Endothelial cell of umbilical vein (primary cell): ENCODE measurements at regions not wholly inside any gene's neighbourhood (a gene's known extent, or its start where the extent isn't known, plus 50 kb on each side); places are given as distances from the start of the nearest gene placed in this dataset.

Source experiments
- BruUV-seq: library from RNA; stranded (reverse); fragments of 400-500 nt; replicated peaks from 2 replicates; lab custom pipeline; 2021; lab: Mats Ljungman, UMichigan
- CTCF ChIA-PET: fragments of 300-600, 350-600 bp; sonication (Branson Sonifier 250); formaldehyde crosslinking; loops from one replicate; lab custom pipeline; 2021; ENCODE audit warnings: antibody characterized with exemption, inconsistent platforms; lab: Charles Lee
- POLR2A ChIA-PET: fragments of 300-600, 350-600 bp; sonication (Branson Sonifier 250); formaldehyde crosslinking; loops from one replicate; lab custom pipeline; 2021; ENCODE audit warnings: antibody characterized with exemption, inconsistent platforms; lab: Charles Lee
- DNase-seq: peaks from one replicate; pipeline ENCODE4 v3.0.0-alpha.2; 2011; ENCODE audit warnings: low read depth, low spot score
- FAIRE-seq: peaks from 2 replicates; lab custom pipeline; 2011; peaks lifted over from hg19 to GRCh38; lab: Jason Lieb, UNC
- H2AFZ ChIP-seq: 2 replicates; pipeline ENCODE4 v1.6.0; 2012; ENCODE audit warnings: low read depth, low read length, control low read depth, inconsistent platforms
- H3K27ac ChIP-seq: 2 replicates; pipeline ENCODE4 v1.5.1; 2011; ENCODE audit warnings: low read depth, mild to moderate bottlenecking, control low read depth, low read length, moderate library complexity; ENCODE audit not compliant: insufficient read depth
- H3K27me3 ChIP-seq, 2 experiments: 2 replicates each; pipeline versions ENCODE4 v1.6.0 to v1.6.1; 2011; ENCODE audit warnings: low read length in 2 of 2, mixed read lengths in 1 of 2; ENCODE audit not compliant: control insufficient read depth in 2 of 2, insufficient read depth in 2 of 2
- H3K36me3 ChIP-seq, 2 experiments: 2 replicates in 1 of 2; 3 replicates in 1 of 2; pipeline ENCODE4 v1.5.1; 2011; ENCODE audit warnings: low read length in 2 of 2, mild to moderate bottlenecking in 1 of 2, moderate library complexity in 1 of 2; ENCODE audit not compliant: control insufficient read depth in 2 of 2, insufficient read depth in 2 of 2; ENCODE audit errors: extremely low read depth in 1 of 2
- H3K4me1 ChIP-seq: 3 replicates; pipeline ENCODE4 v1.5.1; 2011; ENCODE audit warnings: mild to moderate bottlenecking, low read length; ENCODE audit not compliant: control insufficient read depth, insufficient read depth; ENCODE audit errors: extremely low read depth
- H3K4me2 ChIP-seq: 2 replicates; pipeline ENCODE4 v1.6.1; 2011; ENCODE audit warnings: low read length, control low read depth, mixed read lengths; ENCODE audit not compliant: insufficient read depth
- H3K4me3 ChIP-seq, 3 experiments: fragments of 200-600 bp in 1 of 3; sonication (generic), shearing (Covaris generic) in 1 of 3; replicated peaks in 1 of 3; 2 replicates each; pipeline ENCODE4 v1.5.1; 2011 to 2016; ENCODE audit warnings: control low read depth in 3 of 3, low read length in 3 of 3, mild to moderate bottlenecking in 2 of 3, inconsistent platforms in 1 of 3, low read depth in 1 of 3, moderate library complexity in 1 of 3; ENCODE audit not compliant: insufficient read depth in 1 of 3
- H3K79me2 ChIP-seq: 2 replicates; pipeline ENCODE4 v1.6.0; 2012; ENCODE audit warnings: low read length, inconsistent platforms; ENCODE audit not compliant: control insufficient read depth, insufficient read depth
- H3K9ac ChIP-seq: replicated peaks from 2 replicates; pipeline ENCODE3; 2011; ENCODE audit warnings: low read length, control low read depth; ENCODE audit not compliant: insufficient read depth; ENCODE audit errors: extremely low read depth
- H3K9me1 ChIP-seq: replicated peaks from 3 replicates; pipeline ENCODE4 v1.6.0; 2011; ENCODE audit warnings: mild to moderate bottlenecking, low read length; ENCODE audit not compliant: control insufficient read depth, insufficient read depth; ENCODE audit errors: extremely low read depth
- H3K9me3 ChIP-seq: replicated peaks from 2 replicates; pipeline ENCODE4 v1.5.1; 2012; ENCODE audit warnings: low read length, inconsistent platforms; ENCODE audit not compliant: control insufficient read depth, insufficient read depth
- H4K20me1 ChIP-seq: replicated peaks from 2 replicates; pipeline ENCODE3; 2011; ENCODE audit warnings: mild to moderate bottlenecking, low read length; ENCODE audit not compliant: control insufficient read depth, insufficient read depth; ENCODE audit errors: extremely low read depth
- CTCF ChIP-seq, 2 donors: IDR thresholded peaks; 1 replicate in 1 of 2; 2 replicates in 1 of 2; pipeline ENCODE4 v1.5.1; 2011; ENCODE audit warnings: low read length in 2 of 2, mild to moderate bottlenecking in 2 of 2, moderate library complexity in 2 of 2, control low read depth in 1 of 2, inconsistent platforms in 1 of 2, low read depth in 1 of 2; ENCODE audit not compliant: insufficient read depth in 1 of 2; ENCODE audit errors: extremely low read depth in 1 of 2
- FOS ChIP-seq: IDR thresholded peaks from 2 replicates; pipeline ENCODE4 v1.6.1; 2011; ENCODE audit warnings: mild to moderate bottlenecking, low read length, moderate library complexity, borderline replicate concordance; ENCODE audit not compliant: insufficient read depth
- GATA2 ChIP-seq: IDR thresholded peaks from 2 replicates; pipeline ENCODE4 v1.7.0; 2011; ENCODE audit warnings: low read depth, mild to moderate bottlenecking, moderate library complexity, mixed read lengths, low read length; ENCODE audit not compliant: insufficient read length, insufficient read depth
- JUN ChIP-seq: IDR thresholded peaks from 2 replicates; pipeline ENCODE4 v1.6.1; 2011; ENCODE audit warnings: borderline replicate concordance, low read depth; ENCODE audit not compliant: insufficient read length, insufficient read depth
- MAX ChIP-seq: IDR thresholded peaks from 2 replicates; pipeline ENCODE4 v1.6.1; 2011; ENCODE audit not compliant: insufficient read depth, insufficient read length
- MYC ChIP-seq: IDR thresholded peaks from one replicate; pipeline ENCODE4 v1.6.1; 2011; ENCODE audit warnings: mild to moderate bottlenecking, low read depth, low read length
- POLR2A ChIP-seq: IDR thresholded peaks from 2 replicates; pipeline ENCODE4 v1.6.1; 2012; ENCODE audit warnings: low read depth, mild to moderate bottlenecking, control low read depth, low read length
- dilution Hi-C: fragments of 300-500 bp; cut with MboI; formaldehyde crosslinking; loops from one replicate; pipeline ENCODE4 v1.15.0; 2019; ENCODE audit warnings: low sequenced_read_pairs; ENCODE audit not compliant: extremely low pct_ligation_motif_present
- intact Hi-C: fragments of 100-400 bp; cut with micrococcal nuclease; formaldehyde crosslinking; loops from one replicate; pipeline ENCODE4 v1.10.0; 2022

- Histone ChIP-seq H2AFZ (no peak overlapping the region), H3K4me2 (no peak overlapping the region), H3K36me3 (no peaks in the 10 kb centered on the region), H3K27me3 (peaks cover 1 to 4% of the 10 kb centered on the region in 2 experiments), H3K4me1 (peaks cover 2% of the 10 kb centered on the region), H4K20me1 (no peaks in the 10 kb centered on the region), H3K9ac (no peak overlapping the region), H3K9me1 (no peaks in the 10 kb centered on the region), H3K4me3 (no peak overlapping the region), H3K79me2 (no peaks in the 10 kb centered on the region), H3K27ac (no peak overlapping the region), H3K9me3 (no peaks in the 10 kb centered on the region)
- ChIA-PET CTCF (no interaction called here), POLR2A (no interaction called here)
- no TSS peak for BruUV-seq
- intact Hi-C loops: loop anchor here (10.0 kb wide), 1 partner anchor 596 kb away; no protein-coding TSS in a partner anchor
- dilution Hi-C loops: no loop called here
- TF ChIP-seq POLR2A (no peak), MYC (no peak), JUN (no peak), GATA2 (no peak), CTCF (IDR thresholded peaks at IDR 0.05; ENCODE audit: extremely low read depth in 1 of 2, insufficient read depth in 1 of 2, low read depth in 1 of 2, low read length in 2 of 2) (no peak), FOS (no peak), MAX (no peak)
- DNase-seq (no peak), FAIRE-seq (no peak)
These were observed 54.6 kb upstream of the PARM1 start for GRCh38 chr4:74878323-74878722.
